ENCODE measurements at regions not wholly inside any gene's neighbourhood (a gene's known extent, or its start where the extent isn't known, plus 50 kb on each side); places are given as distances from the start of the nearest gene placed in this dataset.

GRCh38 chr17:73998249-73998648, 205.2 kb upstream of the RPL38 start:
- Histone ChIP-seq H3K9me3 (ENCODE audit: control insufficient read depth, insufficient read depth, low read length) (no peaks in the 10 kb centered on the region), H3K4me1 (ENCODE audit: control insufficient read depth, insufficient read depth, low read length) (peaks cover 6% of the 10 kb centered on the region; the same call in 1 of the 2 replicates), H3K9ac (ENCODE audit: low read depth, low read length) (no peak overlapping the region), H3K4me3 (ENCODE audit: low read depth, low read length) (no peak overlapping the region), H3K27ac (ENCODE audit: low read depth, low read length) (no peak overlapping the region), H3K27me3 (ENCODE audit: control insufficient read depth, insufficient read depth, low read length) (no peaks in the 10 kb centered on the region), H3K36me3 (ENCODE audit: control insufficient read depth, insufficient read depth, low read length) (no peaks in the 10 kb centered on the region)

DNA sequence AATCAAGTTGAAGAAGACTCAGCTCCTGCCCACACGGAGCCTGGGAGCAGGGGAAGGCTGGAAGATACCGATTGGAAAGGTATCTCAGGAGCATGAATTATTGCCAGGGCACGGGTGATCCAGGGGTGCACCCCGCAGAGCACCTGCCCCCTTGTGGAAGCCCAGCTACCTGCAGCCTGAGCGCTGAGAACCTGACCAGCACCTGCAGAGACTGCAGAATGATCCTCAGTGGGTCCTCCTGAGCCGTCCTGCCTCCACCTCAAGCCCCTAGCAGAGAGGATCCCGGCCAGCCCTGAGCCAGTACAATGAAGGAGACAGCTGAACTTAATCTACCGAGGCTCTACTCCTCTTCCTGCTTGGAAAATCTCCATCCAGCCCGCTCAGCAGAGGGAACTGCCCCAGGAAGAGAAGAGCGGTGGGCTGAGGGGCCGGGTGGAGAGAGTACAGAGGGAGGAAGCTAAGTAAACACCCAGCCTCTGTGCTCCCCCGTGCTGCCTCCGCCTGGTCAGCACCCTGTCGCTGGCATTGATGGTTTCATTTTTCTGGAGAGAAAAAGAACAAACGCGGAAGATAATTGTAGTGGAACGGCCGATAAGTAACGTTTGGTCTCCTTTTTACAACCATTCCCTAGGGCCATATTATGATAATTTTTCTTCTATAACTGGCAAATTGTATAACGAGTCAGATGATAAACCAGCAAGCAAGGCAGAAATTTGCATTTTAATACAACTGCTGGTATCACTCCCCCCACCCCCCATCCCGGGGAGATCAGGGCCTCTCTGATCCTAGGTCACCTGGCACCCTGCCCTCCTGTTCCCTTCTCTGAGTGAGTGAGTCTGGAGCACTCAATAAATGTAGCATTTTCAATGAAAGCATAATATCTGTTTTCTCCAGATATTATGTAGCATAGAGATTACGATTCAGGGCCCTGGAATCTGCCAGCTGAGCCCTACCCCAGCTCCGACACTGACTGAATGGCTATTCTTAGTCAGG, 204.5 kb upstream of the RPL38 start:
- Histone ChIP-seq H3K36me3 (ENCODE audit: control insufficient read depth, insufficient read depth, low read length) (no peaks in the 10 kb centered on the region), H3K27ac (ENCODE audit: low read depth, low read length) (no peak overlapping the region), H3K9ac (ENCODE audit: low read depth, low read length) (no peak overlapping the region), H3K9me3 (ENCODE audit: control insufficient read depth, insufficient read depth, low read length) (no peaks in the 10 kb centered on the region), H3K4me3 (ENCODE audit: low read depth, low read length) (no peak overlapping the region), H3K4me1 (ENCODE audit: control insufficient read depth, insufficient read depth, low read length) (peaks cover 6% of the 10 kb centered on the region; the same call in 1 of the 2 replicates), H3K27me3 (ENCODE audit: control insufficient read depth, insufficient read depth, low read length) (no peaks in the 10 kb centered on the region)

DNA sequence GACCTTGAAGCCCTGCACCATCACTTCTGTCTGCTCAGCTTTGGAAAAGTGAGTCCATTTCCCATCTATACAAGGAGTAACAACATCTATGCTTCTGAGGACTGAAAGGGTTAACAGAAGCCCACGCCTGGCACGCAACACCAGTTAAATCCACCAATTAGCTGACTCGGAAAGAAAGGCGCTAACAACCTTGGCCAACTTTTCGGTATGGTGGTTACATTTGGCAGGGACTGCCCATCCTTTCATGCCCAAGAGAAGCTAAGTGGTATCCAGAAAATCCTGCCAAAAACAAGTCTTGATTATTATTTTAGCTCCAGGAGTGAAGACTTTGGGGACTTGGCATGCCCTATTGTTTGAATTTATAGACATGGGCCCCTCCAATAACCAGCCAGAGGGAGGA, 202.3 kb upstream of the RPL38 start:
- peaks cover 6% of the 10 kb centered on the region; the same call in 1 of the 2 replicates for H3K4me1 ChIP-seq (ENCODE audit: control insufficient read depth, insufficient read depth, low read length)
- H3K9ac ChIP-seq (ENCODE audit: low read depth, low read length): no peak overlapping the region
- no peaks in the 10 kb centered on the region for H3K36me3 ChIP-seq (ENCODE audit: control insufficient read depth, insufficient read depth, low read length)
- no peaks in the 10 kb centered on the region for H3K27me3 ChIP-seq (ENCODE audit: control insufficient read depth, insufficient read depth, low read length)
- H3K9me3 ChIP-seq (ENCODE audit: control insufficient read depth, insufficient read depth, low read length): no peaks in the 10 kb centered on the region
- no peak overlapping the region for H3K27ac ChIP-seq (ENCODE audit: low read depth, low read length)
- H3K4me3 ChIP-seq (ENCODE audit: low read depth, low read length): no peak overlapping the region

GRCh38 chr17:74002241-74002640, 201.2 kb upstream of the RPL38 start:
- H3K27ac ChIP-seq (ENCODE audit: low read depth, low read length): no peak overlapping the region

GRCh38 chr17:74004056-74004455, 199.4 kb upstream of the RPL38 start:
- no peaks in the 10 kb centered on the region for H3K9me3 ChIP-seq (ENCODE audit: control insufficient read depth, insufficient read depth, low read length)
- no peak overlapping the region for H3K9ac ChIP-seq (ENCODE audit: low read depth, low read length)
- peaks cover 5% of the 10 kb centered on the region; the same call in 1 of the 2 replicates for H3K4me1 ChIP-seq (ENCODE audit: control insufficient read depth, insufficient read depth, low read length)
- H3K36me3 ChIP-seq (ENCODE audit: control insufficient read depth, insufficient read depth, low read length): no peaks in the 10 kb centered on the region
- no peak overlapping the region for H3K27ac ChIP-seq (ENCODE audit: low read depth, low read length)
- H3K4me3 ChIP-seq (ENCODE audit: low read depth, low read length): no peak overlapping the region
- H3K27me3 ChIP-seq (ENCODE audit: control insufficient read depth, insufficient read depth, low read length): no peaks in the 10 kb centered on the region

More at GRCh38 chr17:74002241-74002640, 201.2 kb upstream of the RPL38 start:
- no peaks in the 10 kb centered on the region for H3K36me3 ChIP-seq (ENCODE audit: control insufficient read depth, insufficient read depth, low read length)
- no peaks in the 10 kb centered on the region for H3K27me3 ChIP-seq (ENCODE audit: control insufficient read depth, insufficient read depth, low read length)
- H3K4me1 ChIP-seq (ENCODE audit: control insufficient read depth, insufficient read depth, low read length): peaks cover 6% of the 10 kb centered on the region; the same call in 1 of the 2 replicates
- H3K4me3 ChIP-seq (ENCODE audit: low read depth, low read length): no peak overlapping the region
- H3K9me3 ChIP-seq (ENCODE audit: control insufficient read depth, insufficient read depth, low read length): no peaks in the 10 kb centered on the region
- no peak overlapping the region for H3K9ac ChIP-seq (ENCODE audit: low read depth, low read length)

- no peak overlapping the region for H3K9ac ChIP-seq (ENCODE audit: low read depth, low read length)
- H3K4me3 ChIP-seq (ENCODE audit: low read depth, low read length): no peak overlapping the region
- no peaks in the 10 kb centered on the region for H3K9me3 ChIP-seq (ENCODE audit: control insufficient read depth, insufficient read depth, low read length)
- H3K27me3 ChIP-seq (ENCODE audit: control insufficient read depth, insufficient read depth, low read length): no peaks in the 10 kb centered on the region
- no peaks in the 10 kb centered on the region for H3K36me3 ChIP-seq (ENCODE audit: control insufficient read depth, insufficient read depth, low read length)
- no peak overlapping the region for H3K27ac ChIP-seq (ENCODE audit: low read depth, low read length)
- 0 out of 2 replicates have a peak, but pooled peaks cover 5% of the 10 kb centered on the region for H3K4me1 ChIP-seq (ENCODE audit: control insufficient read depth, insufficient read depth, low read length)
These were observed 197.7 kb upstream of the RPL38 start for GRCh38 chr17:74005790-74006189.

GRCh38 chr17:74006371-74006770, 197.1 kb upstream of the RPL38 start:
- Histone ChIP-seq H3K27ac (ENCODE audit: low read depth, low read length) (no peak overlapping the region), H3K9me3 (ENCODE audit: control insufficient read depth, insufficient read depth, low read length) (no peaks in the 10 kb centered on the region), H3K4me3 (ENCODE audit: low read depth, low read length) (no peak overlapping the region), H3K36me3 (ENCODE audit: control insufficient read depth, insufficient read depth, low read length) (no peaks in the 10 kb centered on the region), H3K4me1 (ENCODE audit: control insufficient read depth, insufficient read depth, low read length) (0 out of 2 replicates have a peak, but pooled peaks cover 5% of the 10 kb centered on the region), H3K9ac (ENCODE audit: low read depth, low read length) (no peak overlapping the region), H3K27me3 (ENCODE audit: control insufficient read depth, insufficient read depth, low read length) (no peaks in the 10 kb centered on the region)

DNA sequence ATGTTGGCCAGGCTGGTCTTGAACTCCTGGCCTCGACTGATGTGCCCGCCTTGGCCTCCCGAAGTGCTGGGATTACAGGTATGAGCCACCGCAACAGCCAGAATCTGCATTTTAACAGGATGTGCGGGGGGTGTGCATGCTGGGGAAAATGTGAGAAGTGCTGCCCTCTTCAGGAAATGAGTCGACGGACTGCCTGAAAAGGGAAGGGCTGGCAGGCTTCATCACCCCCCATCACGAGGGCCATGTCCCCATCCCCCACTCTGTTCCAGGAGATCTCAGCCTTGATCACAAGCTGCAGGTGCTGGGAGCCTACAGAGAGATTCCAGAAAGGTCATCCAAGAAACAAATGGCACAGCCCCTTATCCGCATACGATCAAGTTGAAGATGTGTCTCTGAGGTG, 195.3 kb upstream of the RPL38 start:
- Histone ChIP-seq H3K36me3 (ENCODE audit: control insufficient read depth, insufficient read depth, low read length) (no peaks in the 10 kb centered on the region), H3K4me3 (ENCODE audit: low read depth, low read length) (no peak overlapping the region), H3K4me1 (ENCODE audit: control insufficient read depth, insufficient read depth, low read length) (0 out of 2 replicates have a peak, but pooled peaks cover 5% of the 10 kb centered on the region), H3K9ac (ENCODE audit: low read depth, low read length) (no peak overlapping the region), H3K27me3 (ENCODE audit: control insufficient read depth, insufficient read depth, low read length) (no peaks in the 10 kb centered on the region), H3K9me3 (ENCODE audit: control insufficient read depth, insufficient read depth, low read length) (no peaks in the 10 kb centered on the region), H3K27ac (ENCODE audit: low read depth, low read length) (no peak overlapping the region)

- Histone ChIP-seq H3K9me3 (ENCODE audit: control insufficient read depth, insufficient read depth, low read length) (no peaks in the 10 kb centered on the region), H3K27me3 (ENCODE audit: control insufficient read depth, insufficient read depth, low read length) (no peaks in the 10 kb centered on the region), H3K4me1 (ENCODE audit: control insufficient read depth, insufficient read depth, low read length) (0 out of 2 replicates have a peak, but pooled peaks cover 5% of the 10 kb centered on the region), H3K4me3 (ENCODE audit: low read depth, low read length) (no peak overlapping the region), H3K9ac (ENCODE audit: low read depth, low read length) (no peak overlapping the region), H3K27ac (ENCODE audit: low read depth, low read length) (no peak overlapping the region), H3K36me3 (ENCODE audit: control insufficient read depth, insufficient read depth, low read length) (no peaks in the 10 kb centered on the region)
These were observed 194.3 kb upstream of the RPL38 start for GRCh38 chr17:74009056-74009625.

DNA sequence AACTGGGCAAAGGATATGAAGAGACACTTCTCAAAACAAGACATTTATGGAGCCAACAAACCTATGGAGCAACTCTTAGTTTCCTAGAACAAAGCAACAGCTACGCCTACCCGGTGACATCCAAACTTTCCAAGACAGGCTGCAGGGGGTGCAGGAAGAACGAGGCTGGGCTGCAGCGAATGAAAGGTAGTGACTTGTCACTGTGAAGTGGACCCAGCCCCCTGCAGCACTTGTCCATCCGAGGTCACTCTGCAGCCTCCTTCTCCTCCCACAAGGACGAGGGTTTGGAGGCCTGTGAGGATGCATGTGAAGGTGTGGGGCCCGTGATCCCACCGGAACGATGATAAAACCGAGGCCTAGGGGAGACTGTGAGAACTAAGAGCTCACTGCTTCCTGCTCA, 192.6 kb upstream of the RPL38 start:
- Histone ChIP-seq H3K4me3 (ENCODE audit: low read depth, low read length) (no peak overlapping the region), H3K4me1 (ENCODE audit: control insufficient read depth, insufficient read depth, low read length) (0 out of 2 replicates have a peak, but pooled peaks cover 5% of the 10 kb centered on the region), H3K9ac (ENCODE audit: low read depth, low read length) (no peak overlapping the region), H3K9me3 (ENCODE audit: control insufficient read depth, insufficient read depth, low read length) (no peaks in the 10 kb centered on the region), H3K27me3 (ENCODE audit: control insufficient read depth, insufficient read depth, low read length) (no peaks in the 10 kb centered on the region), H3K36me3 (ENCODE audit: control insufficient read depth, insufficient read depth, low read length) (no peaks in the 10 kb centered on the region), H3K27ac (ENCODE audit: low read depth, low read length) (no peak overlapping the region)

GRCh38 chr17:74011966-74012365, 191.5 kb upstream of the RPL38 start:
- H3K4me3 ChIP-seq (ENCODE audit: low read depth, low read length): no peak overlapping the region
- 0 out of 2 replicates have a peak, but pooled peaks cover 5% of the 10 kb centered on the region for H3K4me1 ChIP-seq (ENCODE audit: control insufficient read depth, insufficient read depth, low read length)
- H3K27ac ChIP-seq (ENCODE audit: low read depth, low read length): no peak overlapping the region
- H3K27me3 ChIP-seq (ENCODE audit: control insufficient read depth, insufficient read depth, low read length): no peaks in the 10 kb centered on the region
- no peaks in the 10 kb centered on the region for H3K36me3 ChIP-seq (ENCODE audit: control insufficient read depth, insufficient read depth, low read length)
- no peaks in the 10 kb centered on the region for H3K9me3 ChIP-seq (ENCODE audit: control insufficient read depth, insufficient read depth, low read length)
- H3K9ac ChIP-seq (ENCODE audit: low read depth, low read length): no peak overlapping the region
